ENCODE measurements at regions not wholly inside any gene's neighbourhood (a gene's known extent, or its start where the extent isn't known, plus 50 kb on each side); places are given as distances from the start of the nearest gene placed in this dataset.
"Not testable (repeated sequence)": the region's sequence is repeated elsewhere in the genome, so short reads cannot be mapped to it uniquely, and the experiment has no call there.

GRCh38 chr2:235219048-235219447 is 267.2 kb downstream of the SH3BP4 start:
- DNase-seq (ENCODE audit: low spot score): no peak

- no peak for DNase-seq (ENCODE audit: low spot score)
Measured at GRCh38 chr2:235220331-235220730, 268.5 kb downstream of the SH3BP4 start.

- DNase-seq (ENCODE audit: low spot score): no peak
Measured at GRCh38 chr2:235223011-235223410, 270.8 kb upstream of the AGAP1 start.

- no peak for DNase-seq (ENCODE audit: low spot score)
Measured at GRCh38 chr2:235224410-235224809, 269.4 kb upstream of the AGAP1 start.

- no peak for DNase-seq (ENCODE audit: low spot score)
Measured at GRCh38 chr2:235225261-235225660, 268.6 kb upstream of the AGAP1 start.

- no peak for DNase-seq (ENCODE audit: low spot score)
Measured at GRCh38 chr2:235227590-235227989, 266.3 kb upstream of the AGAP1 start.

GRCh38 chr2:235228422-235228821 is 265.4 kb upstream of the AGAP1 start:
- not testable (repeated sequence) for DNase-seq (ENCODE audit: low spot score)

- no peak for DNase-seq (ENCODE audit: low spot score)
Measured at GRCh38 chr2:235229236-235229635, 264.6 kb upstream of the AGAP1 start.

GRCh38 chr2:235230821-235231601 is 262.8 kb upstream of the AGAP1 start:
- no peak for DNase-seq (ENCODE audit: low spot score)

GRCh38 chr2:235232449-235233433 is 261.1 kb upstream of the AGAP1 start:
- no peak for DNase-seq (ENCODE audit: low spot score)

- DNase-seq (ENCODE audit: low spot score): no peak
Measured at GRCh38 chr2:235234736-235235135, 259.1 kb upstream of the AGAP1 start.

GRCh38 chr2:235235977-235236767 is 257.7 kb upstream of the AGAP1 start:
- no peak for DNase-seq (ENCODE audit: low spot score)

GRCh38 chr2:235238537-235238936 is 255.3 kb upstream of the AGAP1 start:
- DNase-seq (ENCODE audit: low spot score): no peak

- no peak for DNase-seq (ENCODE audit: low spot score)
Measured at GRCh38 chr2:235240574-235240973, 253.3 kb upstream of the AGAP1 start.

- DNase-seq (ENCODE audit: low spot score): no peak
Measured at GRCh38 chr2:235244255-235245220, 249.3 kb upstream of the AGAP1 start.

- DNase-seq (ENCODE audit: low spot score): no peak
Measured at GRCh38 chr2:235247001-235247400, 246.8 kb upstream of the AGAP1 start.

GRCh38 chr2:235255693-235256092 is 238.2 kb upstream of the AGAP1 start:
- no peak for DNase-seq (ENCODE audit: low spot score)

GRCh38 chr2:235257590-235257989 is 236.3 kb upstream of the AGAP1 start:
- DNase-seq (ENCODE audit: low spot score): no peak

GRCh38 chr2:235262750-235263149 is 231.1 kb upstream of the AGAP1 start:
- no peak for DNase-seq (ENCODE audit: low spot score)

GRCh38 chr2:235263205-235264120 is 230.4 kb upstream of the AGAP1 start:
- DNase-seq (ENCODE audit: low spot score): no peak

Data from CD4-positive, alpha-beta T cell treated with Interleukin-2 at 100 ng/mL for 4 hours (primary cell).